ENCODE measurements at regions not wholly inside any gene's neighbourhood (a gene's known extent, or its start where the extent isn't known, plus 50 kb on each side); places are given as distances from the start of the nearest gene placed in this dataset.

- no peaks in the 10 kb centered on the region for H3K27me3 ChIP-seq (ENCODE audit: insufficient read depth, low read length)
- ATAC-seq (no peak), DNase-seq (ENCODE audit: low read depth, low spot score) (no peak)
- intact Hi-C loops (cut with micrococcal nuclease) = no loop called here
- no peaks in the 10 kb centered on the region for H3K36me3 ChIP-seq (ENCODE audit: control insufficient read depth in 1 of 2, insufficient read depth in 2 of 2, low read length in 2 of 2)
- TF ChIP-seq RAD21 (IDR thresholded peaks at IDR 0.05; ENCODE audit: low read depth) (no peak), EGR1 (IDR thresholded peaks at IDR 0.05; ENCODE audit: low read depth) (no peak), FOSL1 (IDR thresholded peaks at IDR 0.05; ENCODE audit: low read depth) (no peak), EZH2phosphoT487 (IDR thresholded peaks at IDR 0.05; ENCODE audit: borderline replicate concordance) (no peak), CEBPB (IDR thresholded peaks at IDR 0.05; ENCODE audit: low read depth) (no peak), MAX (IDR thresholded peaks at IDR 0.05) (no peak), SRF (IDR thresholded peaks at IDR 0.05; ENCODE audit: low read depth) (no peak), TCF7L2 (IDR thresholded peaks at IDR 0.05; ENCODE audit: borderline replicate concordance, extremely low read depth, insufficient read depth, insufficient read length) (no peak), CTCF (IDR thresholded peaks at IDR 0.05 in 2 of 3, conservative IDR thresholded peaks at IDR 0.05 in 1 of 3; ENCODE audit: borderline replicate concordance in 1 of 3, insufficient read depth in 1 of 3, low read depth in 2 of 3, low read length in 2 of 3) (no peak), POLR2A (IDR thresholded peaks at IDR 0.05; ENCODE audit: borderline replicate concordance, extremely low read depth, insufficient read depth, insufficient read length) (no peak), REST (IDR thresholded peaks at IDR 0.05; ENCODE audit: low read depth) (no peak), SIN3A (IDR thresholded peaks at IDR 0.05; ENCODE audit: low read depth) (no peak), SP1 (IDR thresholded peaks at IDR 0.05; ENCODE audit: low read depth) (no peak)
- BruUV-seq (replicated peaks) = no TSS peak
- peak overlapping the region; percentile 59 for H2AFZ ChIP-seq (ENCODE audit: low read depth, low read length, poor library complexity, severe bottlenecking)
- no peak overlapping the region for H3K27ac ChIP-seq (ENCODE audit: low read depth, low read length)
- H3K4me2 ChIP-seq (ENCODE audit: low read length) = no peak overlapping the region
- no peaks in the 10 kb centered on the region for H3K9me3 ChIP-seq (ENCODE audit: control insufficient read depth in 1 of 2, insufficient read depth in 1 of 2, low read depth in 1 of 2, low read length in 2 of 2)
- H3K9me2 ChIP-seq (ENCODE audit: insufficient read depth) = no peaks in the 10 kb centered on the region
- H3K9ac ChIP-seq (ENCODE audit: low read length) = no peak overlapping the region
- no peaks in the 10 kb centered on the region for H3K79me2 ChIP-seq (ENCODE audit: insufficient read depth, low read length)
- peaks cover 5 to 27% of the 10 kb centered on the region in 2 experiments; a peak in 3 of 4 replicates for H3K4me1 ChIP-seq (ENCODE audit: control insufficient read depth in 1 of 2, insufficient read depth in 2 of 2, low read length in 2 of 2)
- ChIA-PET CTCF (interaction anchor here (1.0 to 2.0 kb wide), 2 partner anchors 49 to 284 kb away, joined by 5 to 11 read pairs; no protein-coding TSS in a partner anchor), RAD21 (ENCODE audit: low non-redundant PET in 1 of 2, low total read pairs in 2 of 2, uncharacterized antibody in 2 of 2, unreplicated experiment in 2 of 2) (no interaction called here), POLR2A (no interaction called here)
- no peaks in the 10 kb centered on the region for H4K20me1 ChIP-seq (ENCODE audit: insufficient read depth)
- no peak overlapping the region for H3K4me3 ChIP-seq (replicated peaks in 1 of 2; ENCODE audit: low read depth in 1 of 2, low read length in 2 of 2)
Measured at GRCh38 chr2:172177581-172177980, 74.9 kb upstream of the DLX2 start.

All from HCT116 (cell line).